ENCODE measurements at regions not wholly inside any gene's neighbourhood (a gene's known extent, or its start where the extent isn't known, plus 50 kb on each side); places are given as distances from the start of the nearest gene placed in this dataset.
A peak's percentile ranks its signal among the peaks of the same experiment; 100 is the strongest.

DNA sequence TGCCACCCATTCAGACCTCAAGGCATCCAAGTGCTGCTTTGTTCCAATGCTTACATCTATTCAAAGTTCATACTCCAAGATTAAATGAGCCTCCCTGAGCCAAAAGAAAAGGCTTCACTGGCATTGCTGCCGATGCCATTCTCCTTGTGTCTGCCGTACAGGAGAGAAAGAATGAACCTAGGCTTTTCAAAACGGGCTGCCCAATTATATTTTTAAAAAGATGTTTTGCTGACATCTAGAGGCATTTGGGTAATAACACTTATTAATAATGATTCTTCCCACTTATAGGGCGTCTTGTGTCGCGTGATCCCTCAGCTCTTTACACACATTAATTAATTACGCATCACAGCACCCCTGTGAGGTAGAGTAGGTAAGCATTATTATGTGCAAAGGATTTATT lies 545.6 kb downstream of the PKHD1 start:
- peak; percentile 18 for DNase-seq (ENCODE audit: low spot score)

- DNase-seq (ENCODE audit: low spot score) = no peak
Observed at GRCh38 chr6:51542475-51542874, 544.9 kb downstream of the PKHD1 start.

GRCh38 chr6:51550243-51550642 lies 537.2 kb downstream of the PKHD1 start:
- no peak for DNase-seq (ENCODE audit: low spot score)

- no peak for DNase-seq (ENCODE audit: low spot score)
Observed at GRCh38 chr6:51552435-51552834, 535.0 kb downstream of the PKHD1 start.

DNA sequence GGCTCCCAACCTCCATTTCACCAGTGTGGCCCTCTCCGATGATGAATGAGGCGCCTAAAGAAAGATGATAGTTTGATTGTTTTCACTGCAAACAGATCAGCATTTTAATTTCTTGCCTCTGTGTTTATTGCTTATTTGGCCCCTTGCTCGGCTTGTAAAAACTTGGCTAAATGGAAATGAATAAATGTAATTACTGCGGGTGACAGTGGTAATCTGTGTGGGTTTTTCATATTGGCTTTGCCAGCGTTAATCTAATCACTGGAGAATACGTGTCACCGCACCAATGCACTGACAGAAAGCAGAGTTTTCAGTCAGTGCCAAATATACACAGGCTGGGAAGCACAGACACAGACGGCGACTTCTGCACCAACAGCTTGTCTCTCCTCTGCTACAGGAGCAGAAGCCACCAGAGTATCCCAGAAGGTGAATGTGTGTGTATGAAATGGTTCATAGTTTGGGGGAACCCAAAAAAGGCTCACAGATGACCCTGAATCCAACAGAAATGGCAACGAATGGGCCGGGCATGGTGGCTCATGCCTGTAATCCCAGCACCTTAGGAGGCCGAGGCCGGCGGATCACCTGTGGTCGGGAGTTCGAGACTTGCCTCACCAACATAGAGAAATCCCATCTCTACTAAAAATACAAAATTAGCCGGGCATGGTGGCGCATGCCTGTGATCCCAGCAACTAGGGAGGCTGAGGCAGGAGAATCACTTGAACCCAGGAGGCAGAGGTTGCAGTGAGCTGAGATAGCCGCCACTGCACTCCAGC lies 534.0 kb downstream of the PKHD1 start:
- peak; percentile 26 for DNase-seq (ENCODE audit: low spot score)

DNA sequence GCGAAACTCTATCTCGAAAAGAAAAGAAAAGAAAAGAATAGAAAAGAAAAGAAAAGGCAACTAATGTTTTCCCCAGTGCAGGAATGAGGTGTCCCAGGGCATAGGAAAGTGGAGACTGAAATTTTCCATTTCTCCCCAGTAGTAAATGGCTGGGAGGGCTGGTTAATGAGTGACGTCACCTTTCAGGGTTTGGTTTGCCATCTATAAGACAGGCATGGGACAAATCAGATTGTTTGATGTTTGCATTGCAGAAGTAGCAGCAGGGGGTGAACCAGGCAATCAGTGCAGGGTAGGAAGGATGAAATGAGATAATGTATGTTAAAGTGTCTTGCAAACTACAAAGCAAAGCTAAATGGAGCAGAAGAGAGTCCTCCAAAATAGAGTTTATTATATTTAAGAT lies 533.4 kb downstream of the PKHD1 start:
- no peak for DNase-seq (ENCODE audit: low spot score)

- DNase-seq (ENCODE audit: low spot score) = no peak
Observed at GRCh38 chr6:51559059-51559458, 528.4 kb downstream of the PKHD1 start.

DNA sequence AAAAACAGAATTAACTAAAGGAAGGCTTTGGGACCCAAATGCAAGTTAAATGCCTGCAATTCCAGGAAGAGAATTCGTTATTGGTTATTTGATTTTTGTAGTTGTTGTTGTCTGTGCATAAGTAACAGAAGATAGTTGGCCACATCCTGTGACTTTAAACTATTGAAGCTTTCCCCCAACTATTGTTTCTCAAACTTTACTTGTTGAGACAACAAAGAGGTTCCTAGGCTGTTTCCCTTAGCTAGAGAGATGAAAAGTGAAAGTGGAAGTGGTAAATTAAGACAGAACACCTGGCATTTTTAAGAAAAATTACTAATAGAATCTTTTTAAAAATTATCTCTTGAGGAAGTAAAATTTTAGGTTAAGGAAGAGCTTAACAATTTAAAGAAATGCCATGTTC lies 525.2 kb downstream of the PKHD1 start:
- DNase-seq (ENCODE audit: low spot score) = no peak

Data from Ammon's horn (tissue), 1 donor.